AG04449 (cell line): ENCODE measurements at regions not wholly inside any gene's neighbourhood (a gene's known extent, or its start where the extent isn't known, plus 50 kb on each side); places are given as distances from the start of the nearest gene placed in this dataset.

Source experiments
- CTCF ChIA-PET: fragments of 350-600 bp; formaldehyde crosslinking; extraction: SDS; loops from one replicate; lab custom pipeline; 2021; ENCODE audit warnings: antibody characterized with exemption; lab: Yijun Ruan, JAX
- POLR2A ChIA-PET: fragments of 400-600, 350-600 bp; formaldehyde crosslinking; extraction: SDS; loops from one replicate; lab custom pipeline; 2020; ENCODE audit warnings: antibody characterized with exemption, inconsistent platforms; lab: Yijun Ruan, JAX
- DNase-seq: peaks from one replicate; pipeline ENCODE4 v3.0.0-alpha.2; 2010; ENCODE audit warnings: low read depth, low spot score
- H3K4me3 ChIP-seq: 2 replicates; pipeline ENCODE4 v1.5.1; 2011; ENCODE audit warnings: low read depth, mild to moderate bottlenecking, control low read depth, low read length
- TF ChIP-seq, protein P1 (sequence below): IDR thresholded peaks from one replicate; pipeline ENCODE4 v1.5.1; 2011; ENCODE audit warnings: mild to moderate bottlenecking, moderate library complexity, low read length, control low read depth, inconsistent platforms; ENCODE audit not compliant: insufficient read depth; ENCODE audit errors: missing control alignments

DNA sequence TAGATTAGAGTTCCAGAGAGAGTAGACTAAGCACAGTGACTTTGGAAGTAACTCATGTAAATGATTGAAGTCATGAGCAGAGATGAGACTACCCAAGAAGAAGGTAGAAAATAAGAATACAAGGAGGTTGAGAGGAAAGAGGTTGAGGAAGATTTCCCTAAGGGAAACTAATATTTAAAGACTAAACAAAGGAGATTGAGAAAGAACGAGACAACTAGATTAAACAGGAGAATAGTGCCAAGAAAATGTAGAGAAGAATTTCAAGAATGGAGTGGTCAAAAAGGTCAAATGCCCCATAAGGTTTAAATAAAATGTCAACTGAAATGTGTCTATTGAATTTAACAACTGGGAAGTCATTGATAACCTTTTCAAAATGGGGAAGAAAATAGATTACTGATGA, 59.0 kb downstream of the RPS29 start:
- no peak for DNase-seq
- no peak overlapping the region for H3K4me3 ChIP-seq
- TF ChIP-seq, protein P1, sequence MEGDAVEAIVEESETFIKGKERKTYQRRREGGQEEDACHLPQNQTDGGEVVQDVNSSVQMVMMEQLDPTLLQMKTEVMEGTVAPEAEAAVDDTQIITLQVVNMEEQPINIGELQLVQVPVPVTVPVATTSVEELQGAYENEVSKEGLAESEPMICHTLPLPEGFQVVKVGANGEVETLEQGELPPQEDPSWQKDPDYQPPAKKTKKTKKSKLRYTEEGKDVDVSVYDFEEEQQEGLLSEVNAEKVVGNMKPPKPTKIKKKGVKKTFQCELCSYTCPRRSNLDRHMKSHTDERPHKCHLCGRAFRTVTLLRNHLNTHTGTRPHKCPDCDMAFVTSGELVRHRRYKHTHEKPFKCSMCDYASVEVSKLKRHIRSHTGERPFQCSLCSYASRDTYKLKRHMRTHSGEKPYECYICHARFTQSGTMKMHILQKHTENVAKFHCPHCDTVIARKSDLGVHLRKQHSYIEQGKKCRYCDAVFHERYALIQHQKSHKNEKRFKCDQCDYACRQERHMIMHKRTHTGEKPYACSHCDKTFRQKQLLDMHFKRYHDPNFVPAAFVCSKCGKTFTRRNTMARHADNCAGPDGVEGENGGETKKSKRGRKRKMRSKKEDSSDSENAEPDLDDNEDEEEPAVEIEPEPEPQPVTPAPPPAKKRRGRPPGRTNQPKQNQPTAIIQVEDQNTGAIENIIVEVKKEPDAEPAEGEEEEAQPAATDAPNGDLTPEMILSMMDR, result no peak
- POLR2A ChIA-PET, result no interaction called here
- CTCF ChIA-PET, result interaction anchor here (1.0 to 2.0 kb wide), 2 partner anchors 30 to 66 kb away, joined by 4 to 5 read pairs; no protein-coding TSS in a partner anchor

DNA sequence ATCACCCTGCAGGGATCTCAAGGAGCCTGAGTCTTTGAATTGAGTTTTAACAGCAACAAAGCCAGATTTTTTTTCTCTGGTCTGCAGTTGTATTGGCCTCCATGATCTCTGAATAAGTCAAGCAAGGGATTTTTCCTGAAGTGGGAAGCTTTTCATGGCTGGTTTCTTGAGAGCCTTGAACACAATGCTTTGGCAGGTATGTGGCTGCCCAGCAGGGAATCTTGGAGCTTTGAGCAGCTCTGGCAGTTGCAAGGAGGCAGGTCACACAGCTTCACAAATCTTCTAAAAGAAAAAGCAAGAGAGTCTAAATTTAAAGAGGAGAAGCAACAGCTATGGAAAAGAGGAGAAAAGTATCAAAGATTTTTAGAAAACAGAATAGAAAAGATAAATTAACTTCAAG, 60.1 kb downstream of the RPS29 start:
- TF ChIP-seq, protein P1, result no peak
- DNase-seq, result no peak
- ChIA-PET POLR2A (no interaction called here), CTCF (interaction anchor here (1.0 to 2.0 kb wide), 2 partner anchors 28 to 65 kb away, joined by 4 to 5 read pairs; no protein-coding TSS in a partner anchor)
- H3K4me3 ChIP-seq, result no peak overlapping the region

DNA sequence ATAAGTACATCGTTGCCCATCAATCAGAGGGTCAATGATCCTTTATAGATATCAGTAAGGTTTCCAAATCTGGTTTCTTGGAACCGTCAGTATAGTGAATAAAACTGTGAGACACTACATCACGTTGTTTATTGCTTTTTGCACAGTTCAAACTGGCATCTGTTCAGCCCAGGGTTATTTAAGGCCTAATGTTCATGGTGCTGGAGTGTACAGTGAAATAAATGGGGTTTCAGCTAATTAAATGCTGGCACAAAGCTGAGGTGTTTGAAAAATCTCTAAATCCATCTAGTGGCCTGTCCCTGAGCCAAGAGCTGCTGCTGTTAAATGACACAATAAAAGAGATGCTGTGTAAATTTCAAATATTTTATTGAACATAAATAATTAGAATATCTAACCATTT, 69.9 kb downstream of the RPS29 start:
- no peak overlapping the region for H3K4me3 ChIP-seq
- CTCF ChIA-PET, result no interaction called here
- DNase-seq, result no peak
- TF ChIP-seq, protein P1, result no peak
- POLR2A ChIA-PET, result no interaction called here

DNA sequence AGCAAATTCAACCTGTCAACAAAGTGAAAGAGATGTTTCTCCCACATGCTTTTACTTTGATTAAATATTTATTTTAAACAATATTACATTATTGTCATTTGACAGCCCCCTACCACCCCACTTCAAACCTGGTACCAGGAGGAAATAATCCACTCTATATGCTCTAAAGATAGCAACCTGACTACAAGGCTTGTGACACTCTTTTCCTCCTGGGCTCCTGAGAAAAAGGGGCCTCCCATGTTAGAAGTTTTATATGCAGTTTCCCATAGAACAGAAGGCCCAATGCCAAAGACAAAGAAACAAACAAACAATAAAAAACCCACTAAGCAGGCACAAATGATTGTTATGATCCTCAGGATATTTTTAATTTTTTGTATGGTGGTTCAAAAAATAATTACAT, 73.6 kb downstream of the RPS29 start:
- H3K4me3 ChIP-seq, result no peak overlapping the region
- POLR2A ChIA-PET, result interaction anchor here (0.6 to 0.9 kb wide), 2 partner anchors 51 to 73 kb away, joined by 3 read pairs; partner anchors contain the start of gene RPS29
- DNase-seq, result no peak
- TF ChIP-seq, protein P1, result no peak
- CTCF ChIA-PET, result interaction anchor here (0.8 kb wide), 1 partner anchor 51 kb away, joined by 3 read pairs; no protein-coding TSS in a partner anchor

DNA sequence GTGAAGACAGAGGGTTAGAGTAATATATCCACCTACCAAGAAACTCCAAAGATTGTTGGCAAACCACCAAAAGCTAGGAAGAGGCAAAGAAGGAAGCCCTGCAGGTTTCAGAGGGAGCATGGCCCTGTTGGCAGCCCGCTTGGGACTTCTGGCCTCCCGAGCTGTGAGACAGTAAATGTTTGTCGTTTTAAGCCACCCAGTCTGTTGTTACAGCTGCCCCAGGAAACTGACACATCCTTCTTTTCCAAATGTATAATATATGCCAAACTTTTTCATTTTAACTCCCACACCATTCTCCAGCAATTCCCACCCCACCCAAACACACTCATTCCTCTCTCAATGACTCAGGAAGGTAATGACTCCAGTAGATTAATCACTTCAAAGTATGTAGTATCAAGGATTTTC, 74.0 kb downstream of the RPS29 start:
- TF ChIP-seq, protein P1, result no peak
- DNase-seq, result peak; percentile 26
- ChIA-PET CTCF (no interaction called here), POLR2A (interaction anchor here (0.6 to 0.9 kb wide), 2 partner anchors 50 to 74 kb away, joined by 3 read pairs; partner anchors contain the start of gene RPS29)
- no peak overlapping the region for H3K4me3 ChIP-seq

DNA sequence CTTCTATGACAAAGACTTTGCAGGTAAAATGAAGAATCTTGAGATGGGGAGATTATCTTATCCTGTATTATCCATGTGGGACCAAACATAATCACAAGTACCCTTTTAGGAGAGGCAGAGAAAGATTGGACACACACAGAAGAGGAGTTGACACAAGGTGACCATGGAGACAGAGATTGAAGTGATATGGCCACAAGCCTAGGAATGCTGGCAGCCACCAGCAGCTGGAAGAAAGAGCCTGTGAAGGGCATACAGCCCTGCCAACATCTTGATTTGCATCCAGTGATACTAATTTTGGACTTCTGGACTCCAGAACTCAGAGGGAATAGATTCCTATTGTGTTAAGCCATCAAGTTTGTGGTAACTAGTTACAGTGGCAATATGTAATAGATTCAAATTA, 78.1 kb downstream of the RPS29 start:
- POLR2A ChIA-PET, result no interaction called here
- H3K4me3 ChIP-seq, result no peak overlapping the region
- CTCF ChIA-PET, result no interaction called here
- no peak for DNase-seq
- TF ChIP-seq, protein P1, result no peak
